Stimulated activated CD4-positive, alpha-beta T cell treated with anti-CD3 and anti-CD28 coated beads, TNF-alpha, amount 100 ng/mL, for 24 hours (primary cell): ENCODE measurements at regions not wholly inside any gene's neighbourhood (a gene's known extent, or its start where the extent isn't known, plus 50 kb on each side); places are given as distances from the start of the nearest gene placed in this dataset.
"Not testable (repeated sequence)": the region's sequence is repeated elsewhere in the genome, so short reads cannot be mapped to it uniquely, and the experiment has no call there.

ENCODE experiments used
- DNase-seq, 3 experiments: peaks; one replicate each; pipeline ENCODE4 v3.0.0-alpha.2; 2020; ENCODE audit warnings: low read depth in 3 of 3

DNA sequence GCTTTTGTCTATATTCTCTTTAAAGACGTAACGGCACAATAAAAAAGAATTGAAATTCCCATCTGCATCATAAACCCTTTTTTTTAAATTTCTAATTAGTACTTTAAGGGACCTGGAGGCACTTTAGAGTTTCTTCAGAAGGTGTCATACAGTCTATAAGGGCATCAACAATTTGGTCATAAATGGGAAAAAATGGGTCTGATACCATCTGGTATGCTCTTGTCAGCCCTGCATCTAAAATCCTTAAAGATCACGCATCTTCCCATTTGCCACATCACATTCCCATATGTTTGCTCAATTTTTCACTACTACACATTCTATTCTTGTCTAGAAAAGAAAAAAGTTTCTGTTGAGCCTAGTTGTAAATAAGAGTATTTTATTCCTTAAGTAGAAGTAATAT is 53.8 kb downstream of the COX7C start:
- no peak for DNase-seq

DNA sequence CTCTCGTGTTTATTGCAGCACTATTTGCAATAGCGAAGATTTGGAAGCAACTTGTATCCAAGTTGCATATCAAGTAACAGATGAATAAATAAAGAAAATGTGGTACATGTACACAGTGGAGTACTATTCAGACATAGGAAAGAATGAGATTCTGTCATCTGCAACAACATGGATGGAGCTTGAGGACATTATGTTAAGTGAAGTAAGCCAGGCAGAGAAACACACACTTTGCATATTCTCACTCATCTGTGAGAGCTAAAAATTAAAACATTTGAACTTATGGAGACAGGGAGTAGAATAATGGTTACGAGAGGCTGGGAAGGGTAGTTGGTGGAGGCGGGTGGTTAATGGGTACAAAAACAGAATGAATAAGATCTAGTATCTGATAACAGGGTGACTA is 56.3 kb downstream of the COX7C start:
- no peak for DNase-seq

DNA sequence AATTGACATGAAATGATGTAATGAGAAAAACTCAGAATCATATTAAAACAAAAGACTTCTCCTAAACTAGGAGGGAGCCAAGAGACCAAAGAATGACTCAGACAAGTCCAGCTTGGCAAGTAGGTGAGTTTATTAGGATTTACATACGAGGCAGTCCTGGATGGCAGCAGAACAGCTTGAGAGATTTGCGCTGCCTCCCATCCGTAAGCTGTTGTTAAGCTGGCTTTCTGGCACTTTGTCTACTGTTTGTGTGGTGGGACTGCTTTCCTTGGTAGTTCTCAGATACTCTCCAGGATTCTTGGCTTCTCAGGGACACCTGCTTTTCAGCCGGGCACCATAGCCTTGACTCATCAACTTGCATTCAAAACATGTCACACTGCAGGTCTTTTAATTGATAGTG is 57.6 kb downstream of the COX7C start:
- no peak for DNase-seq

- no peak for DNase-seq
Measured at GRCh38 chr5:86679529-86679928, 61.8 kb downstream of the COX7C start.

DNA sequence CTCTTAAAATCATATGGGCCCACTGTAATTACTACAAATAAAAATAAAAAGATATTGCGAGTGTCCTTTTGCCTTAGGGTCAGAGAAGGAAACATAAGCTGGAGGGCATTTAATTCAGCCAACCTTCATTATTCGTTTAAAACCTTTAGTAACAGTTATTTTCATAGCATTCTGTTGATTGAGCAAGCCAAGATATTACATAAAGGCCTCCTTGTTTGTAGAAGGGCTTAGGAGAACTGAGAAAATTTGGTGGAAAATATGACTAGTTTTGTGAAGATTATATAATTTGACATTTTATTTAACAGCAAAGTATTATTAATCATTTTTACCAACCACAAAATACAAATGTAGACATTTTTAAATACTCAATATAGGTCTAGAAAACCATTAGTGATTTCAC is 62.2 kb downstream of the COX7C start:
- no peak for DNase-seq

- no peak for DNase-seq
Measured at GRCh38 chr5:86684222-86684621, 66.5 kb downstream of the COX7C start.

- DNase-seq: no peak
Measured at GRCh38 chr5:86686046-86686445, 68.3 kb downstream of the COX7C start.

DNA sequence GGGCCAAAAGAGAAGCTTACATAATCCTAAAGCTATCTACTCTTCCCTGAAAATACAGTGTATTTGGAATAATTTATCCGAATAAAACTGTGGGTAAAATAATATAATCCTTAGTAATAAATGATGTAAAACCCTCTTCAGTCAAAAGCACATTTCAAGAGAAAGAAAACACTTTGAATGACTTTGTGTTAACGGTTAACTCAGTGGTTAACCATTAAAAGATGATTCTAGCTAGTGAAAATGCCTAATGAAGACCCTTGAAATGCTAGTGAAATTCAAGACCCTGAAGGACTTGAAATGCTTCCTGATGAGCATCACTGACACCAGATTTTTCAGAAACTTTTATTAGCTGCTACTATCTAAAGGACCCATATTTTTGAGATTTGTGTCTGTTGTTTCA is 70.7 kb downstream of the COX7C start:
- DNase-seq: no peak

DNA sequence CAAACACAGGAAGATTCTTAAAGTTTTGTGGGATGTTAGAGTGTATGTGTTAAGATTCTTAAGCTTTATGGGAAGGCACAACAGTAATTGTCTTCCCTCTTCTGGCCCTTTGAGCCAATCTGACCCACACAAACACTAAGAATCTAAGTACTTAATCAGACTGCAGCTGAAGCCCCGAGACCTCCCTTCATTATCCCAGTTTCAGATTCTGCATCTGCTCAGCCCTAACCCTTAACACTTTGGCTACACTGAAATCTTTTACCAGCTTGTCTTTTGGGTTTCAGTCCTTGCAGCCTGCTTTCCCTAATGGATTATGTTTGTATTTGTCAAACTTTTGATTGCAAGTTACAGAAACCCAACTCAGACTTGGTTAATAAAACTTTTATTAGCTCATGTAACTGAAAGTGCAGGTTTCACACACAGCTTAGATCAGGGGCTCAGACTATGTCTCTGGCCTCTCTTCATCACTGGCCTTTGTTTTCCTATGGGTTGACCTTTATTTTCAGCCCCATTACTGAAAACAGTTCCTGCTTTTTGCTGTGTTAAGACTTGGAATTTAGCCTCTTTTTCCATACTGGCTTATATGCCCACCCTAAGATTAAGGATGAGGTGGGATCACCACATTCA is 71.5 kb downstream of the COX7C start:
- DNase-seq: no peak

GRCh38 chr5:86709157-86709881 is 91.6 kb downstream of the COX7C start:
- DNase-seq: no peak

DNA sequence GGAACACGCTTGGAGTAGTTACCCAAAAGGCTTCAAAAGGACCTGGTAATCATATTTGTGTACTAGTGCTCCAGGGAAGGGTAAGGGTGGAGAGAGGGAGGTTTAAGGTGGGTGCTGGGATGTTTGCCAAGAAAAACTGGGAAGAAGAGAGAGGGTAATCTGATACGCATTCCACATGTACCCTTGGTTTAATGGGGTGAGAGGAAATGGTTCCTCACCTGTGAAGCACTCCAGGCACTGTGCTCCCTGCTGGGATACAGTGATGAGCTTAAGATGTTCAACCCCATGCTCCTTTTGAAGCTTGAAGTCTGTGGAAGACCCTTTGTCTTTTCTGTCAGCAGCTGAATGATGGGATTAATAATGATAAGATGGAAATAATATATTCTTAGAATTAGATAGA is 98.4 kb downstream of the COX7C start:
- no peak for DNase-seq

DNA sequence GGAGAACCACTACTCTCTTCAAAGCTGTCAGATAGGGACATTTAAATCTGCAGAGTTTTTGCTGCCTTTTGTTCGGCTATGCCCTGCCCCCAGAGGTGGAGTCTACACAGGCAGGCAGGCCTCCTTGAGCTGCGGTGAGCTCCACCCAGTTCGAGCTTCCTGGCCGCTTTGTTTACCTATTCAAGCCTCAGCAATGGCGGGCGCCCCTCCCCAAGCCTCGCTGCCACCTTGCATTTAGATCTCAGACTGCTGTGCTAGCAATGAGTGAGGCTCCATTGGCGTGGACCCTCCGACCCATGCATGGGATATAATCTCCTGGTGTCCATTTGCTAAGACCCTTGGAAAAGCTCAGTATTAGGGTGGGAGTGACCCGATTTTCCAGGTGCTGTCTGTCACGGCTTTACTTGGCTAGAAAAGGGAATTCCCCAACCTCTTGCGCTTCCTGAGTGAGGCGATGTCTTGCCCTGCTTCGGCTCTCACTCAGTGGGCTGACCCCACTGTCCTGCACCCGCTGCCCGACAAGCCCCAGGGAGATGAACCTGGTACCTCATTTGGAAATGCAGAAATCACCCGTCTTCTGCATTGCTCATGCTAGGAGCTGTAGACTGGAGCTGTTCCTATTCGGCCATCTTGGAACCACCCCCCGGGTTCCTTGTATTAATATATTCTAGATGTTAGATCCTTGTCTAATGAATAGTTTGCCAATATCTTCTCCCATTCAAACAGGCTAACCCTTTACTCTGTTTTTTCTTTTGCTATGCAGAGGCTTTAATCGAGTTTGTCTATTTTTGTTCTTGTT is 113.8 kb downstream of the COX7C start:
- DNase-seq: not testable (repeated sequence)

GRCh38 chr5:86735370-86735769 is 117.6 kb downstream of the COX7C start:
- no peak for DNase-seq

- no peak for DNase-seq
Measured at GRCh38 chr5:86737579-86737978, 119.8 kb downstream of the COX7C start.

DNA sequence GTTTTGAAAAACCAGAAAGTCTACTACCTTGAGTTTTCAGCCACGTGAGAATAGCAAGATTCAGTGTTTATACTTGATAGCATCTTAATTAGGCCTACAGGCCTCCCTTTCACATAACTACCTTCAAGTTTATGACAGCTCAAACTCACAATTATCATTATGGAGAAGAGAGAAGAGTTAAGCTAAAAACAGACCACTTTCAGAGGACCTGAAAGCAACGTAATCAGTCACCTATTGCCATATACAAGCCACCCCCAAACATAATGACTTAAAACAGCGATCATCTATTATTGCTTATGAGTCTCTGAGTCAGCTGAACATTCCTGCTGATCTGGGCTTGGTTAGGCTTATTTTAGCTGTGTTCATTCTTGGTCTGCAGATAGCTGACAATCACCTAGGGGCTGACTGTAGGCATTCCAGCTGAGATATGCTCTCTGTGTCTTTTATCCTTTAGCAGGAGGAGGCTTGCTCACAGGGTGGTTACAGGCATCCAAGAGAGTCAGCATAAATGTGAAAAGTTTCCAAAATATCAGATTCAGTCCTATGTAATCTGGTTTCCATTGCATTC is 130.9 kb downstream of the COX7C start:
- no peak for DNase-seq

DNA sequence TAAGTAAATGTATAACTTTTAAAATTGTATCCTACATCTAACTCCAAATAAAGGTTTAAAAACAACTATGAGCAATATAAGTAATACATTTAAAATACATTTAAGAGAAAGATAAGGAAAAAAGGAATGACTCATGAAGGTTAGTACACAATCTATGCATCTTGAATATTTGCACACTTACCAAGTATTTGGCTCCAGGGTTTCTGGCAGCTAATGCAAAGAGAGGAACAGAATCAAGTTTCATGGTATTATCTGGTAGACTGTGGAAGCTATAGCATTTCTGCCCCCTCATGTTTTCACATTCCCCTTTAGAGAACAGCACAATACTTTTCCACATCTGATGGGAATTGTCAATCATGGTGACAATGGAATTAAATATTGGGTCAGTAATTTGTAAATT is 132.1 kb downstream of the COX7C start:
- DNase-seq: no peak

DNA sequence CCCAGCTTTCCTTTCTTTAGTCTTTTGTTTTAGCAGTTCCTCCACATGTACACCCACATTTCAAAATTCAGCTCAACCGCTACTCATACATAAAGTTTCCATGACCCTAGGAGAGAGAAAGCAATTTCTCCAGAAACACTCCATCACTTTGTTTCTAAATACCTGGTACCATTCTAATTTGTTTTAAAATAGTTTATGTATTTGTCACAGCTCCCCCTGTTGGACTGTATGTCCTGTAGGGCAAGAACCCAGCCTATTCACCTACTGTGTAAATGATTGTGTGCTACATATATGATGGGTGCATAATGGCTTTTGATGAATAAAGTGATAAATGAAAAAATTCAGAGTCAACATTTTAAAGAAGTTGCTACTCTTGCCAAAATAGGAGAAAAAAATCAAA is 139.1 kb downstream of the COX7C start:
- no peak for DNase-seq

DNA sequence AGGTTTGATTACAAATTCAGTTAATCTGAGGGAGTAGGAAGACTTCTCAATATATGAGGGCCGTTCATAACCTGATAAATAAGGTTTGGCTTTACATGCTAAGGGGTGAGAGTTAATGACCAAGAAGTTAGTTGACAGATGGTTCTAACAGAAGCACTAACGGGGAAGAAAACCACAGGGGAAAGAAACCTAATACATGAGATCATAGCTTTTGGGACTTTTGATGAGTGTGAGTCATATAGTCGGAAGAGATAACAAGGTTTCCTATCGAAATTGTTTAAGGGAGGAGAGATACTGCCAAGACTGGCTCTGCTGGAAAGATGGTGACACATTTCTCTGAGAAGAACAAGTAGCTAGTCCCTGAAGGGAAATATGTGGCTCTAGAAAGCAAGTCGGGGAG is 140.1 kb downstream of the COX7C start:
- no peak for DNase-seq

DNA sequence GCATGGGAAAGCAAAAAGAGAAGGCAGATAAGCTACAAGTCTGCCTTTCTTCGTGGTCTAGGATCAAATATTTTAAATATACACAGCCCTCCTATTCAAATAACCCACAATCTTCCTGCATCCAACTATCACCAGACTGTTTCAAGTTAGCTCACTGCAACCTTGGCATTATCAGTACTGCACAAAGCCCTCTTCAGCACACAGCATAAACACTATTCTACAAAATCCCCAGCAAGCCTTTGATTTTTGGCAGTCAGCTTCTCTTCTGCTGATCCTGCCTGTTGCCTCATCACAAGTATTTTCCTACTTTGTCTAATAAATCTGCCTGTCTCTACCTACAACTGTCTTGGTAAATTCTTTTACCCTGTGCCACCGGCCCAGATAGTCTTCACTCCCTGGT is 142.9 kb downstream of the COX7C start:
- no peak for DNase-seq

DNA sequence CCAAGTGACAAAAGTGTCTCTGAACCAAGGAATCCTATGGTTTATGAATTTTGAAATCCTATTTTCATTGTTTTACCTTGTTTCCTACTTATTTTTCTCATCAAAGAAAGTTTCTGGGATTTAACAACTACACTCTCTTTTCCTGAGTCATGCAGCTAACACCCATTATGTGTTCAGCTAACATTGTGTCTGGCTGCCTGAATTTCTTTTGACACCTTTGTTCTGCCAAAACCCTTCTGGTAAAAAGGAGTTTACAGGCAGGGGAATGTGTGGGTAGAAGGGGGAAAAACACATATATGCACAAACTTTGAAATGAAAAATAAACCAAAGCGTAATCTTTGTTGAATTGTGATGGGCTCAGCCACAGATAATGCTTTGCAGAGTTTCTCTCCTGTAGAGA is 146.2 kb downstream of the COX7C start:
- DNase-seq: no peak

DNA sequence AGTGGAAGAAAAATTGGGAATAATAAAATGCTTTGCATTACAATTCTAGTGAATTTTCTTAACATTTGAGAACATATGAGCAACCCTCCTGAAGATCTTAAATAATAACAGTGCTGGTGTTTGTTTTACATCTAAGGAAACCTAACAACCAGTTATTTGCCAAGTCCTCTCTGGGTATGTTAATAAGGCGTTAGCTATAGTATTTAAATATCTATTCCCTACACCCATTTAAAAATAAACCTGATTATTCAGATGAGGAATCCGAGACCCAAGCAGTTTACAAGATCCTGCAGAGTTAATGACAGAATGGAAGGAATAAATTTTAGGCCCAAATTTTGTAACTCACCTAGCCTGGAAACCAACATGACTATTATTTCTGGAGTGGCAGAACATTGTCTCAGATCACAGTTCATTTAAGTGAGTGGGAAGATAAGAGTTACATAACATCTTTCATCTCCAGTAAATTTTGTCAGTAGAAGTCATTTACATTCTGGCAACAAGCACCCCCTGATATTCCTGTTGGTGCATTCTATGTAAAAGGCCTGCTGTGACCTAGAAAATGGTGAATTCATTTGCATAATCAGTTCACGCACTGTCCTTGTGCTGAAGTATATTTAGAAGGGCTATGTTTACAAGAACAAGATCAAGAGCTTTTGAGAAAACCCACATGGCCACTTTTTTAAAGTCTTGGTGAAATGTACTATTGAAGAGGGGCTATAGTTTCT is 148.2 kb downstream of the COX7C start:
- DNase-seq: no peak

DNA sequence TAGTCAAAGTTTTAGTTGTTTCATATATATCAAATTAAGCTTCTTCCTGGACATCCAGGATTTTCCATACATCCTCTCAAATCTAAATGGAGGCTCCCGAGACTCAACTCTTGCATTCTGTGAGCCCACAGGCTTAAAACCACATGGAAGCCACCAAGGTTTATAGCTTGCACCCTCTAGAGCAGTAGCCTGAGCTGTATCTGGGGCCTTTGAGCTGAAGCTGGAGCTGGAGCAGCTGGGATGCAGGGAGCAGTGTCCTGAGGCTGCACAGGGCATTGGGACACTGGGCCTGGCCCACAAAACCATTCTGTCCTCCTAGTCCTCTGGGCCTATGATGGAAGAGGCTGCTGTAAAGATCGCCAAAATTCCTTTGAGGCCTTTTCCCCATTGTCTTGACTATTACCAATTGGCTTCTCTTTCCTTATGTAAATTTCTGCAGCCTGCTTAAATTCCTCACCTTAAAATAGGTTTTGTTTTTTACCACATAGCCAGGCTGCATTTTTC is 151.0 kb downstream of the COX7C start:
- no peak for DNase-seq
